GM19324 (cell line): ENCODE measurements at regions not wholly inside any gene's neighbourhood (a gene's known extent, or its start where the extent isn't known, plus 50 kb on each side); places are given as distances from the start of the nearest gene placed in this dataset.
"Not testable (repeated sequence)": the region's sequence is repeated elsewhere in the genome, so short reads cannot be mapped to it uniquely, and the experiment has no call there.

Source experiments
- ATAC-seq: cut with Tn5 transposase; IDR thresholded peaks from one replicate; pipeline ENCODE4 v1.9.1; 2021; ENCODE audit warnings: mild to moderate bottlenecking, moderate library complexity; ENCODE audit not compliant: unreplicated experiment, low FRiP score

DNA sequence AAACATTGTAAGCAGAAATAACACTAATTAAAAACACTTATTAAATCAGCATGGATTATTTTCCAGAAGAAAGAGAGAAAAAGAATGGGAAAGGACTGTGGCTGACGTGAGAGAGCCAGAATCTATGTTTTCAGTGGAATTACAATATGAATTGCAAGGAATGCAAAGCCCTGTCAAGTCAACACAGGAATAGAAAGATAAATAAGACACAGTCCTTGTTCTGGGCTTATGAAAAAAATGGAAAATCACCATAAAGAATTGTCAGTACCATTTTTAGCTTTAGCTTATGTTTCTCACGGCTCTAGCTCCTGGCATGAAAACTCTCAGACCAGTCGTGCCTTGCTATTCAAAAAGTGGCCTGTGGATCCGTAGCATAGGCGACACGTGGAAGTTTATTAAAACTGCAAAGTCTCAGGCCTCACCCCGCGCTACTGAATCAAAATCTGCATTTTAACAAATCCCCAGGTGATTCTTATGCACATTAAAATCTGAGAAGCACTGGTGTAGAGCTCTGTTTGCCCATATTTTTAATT, 549.1 kb downstream of the RPS29 start:
- ATAC-seq: no peak

DNA sequence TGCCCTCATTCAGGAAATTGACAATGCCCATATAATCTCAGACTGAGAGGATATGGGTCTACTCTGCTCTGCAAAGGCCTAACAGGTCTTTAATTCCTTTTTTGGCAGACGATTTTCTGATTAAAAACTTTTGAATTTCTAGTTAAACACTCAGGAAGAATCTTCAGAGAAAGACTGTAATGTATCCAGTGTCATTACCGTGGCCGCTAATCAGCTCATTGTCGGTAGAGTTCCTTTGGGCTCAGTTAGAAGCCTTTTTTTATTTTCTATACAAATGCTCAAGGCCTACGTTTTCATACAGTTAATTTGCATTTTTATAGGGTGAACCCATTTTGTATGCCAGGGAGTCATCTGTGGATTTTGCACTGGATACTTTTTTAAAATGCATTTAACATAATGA, 549.9 kb downstream of the RPS29 start:
- no peak for ATAC-seq

- no peak for ATAC-seq
Measured at GRCh38 chr14:49033131-49033530, 553.0 kb downstream of the RPS29 start.

DNA sequence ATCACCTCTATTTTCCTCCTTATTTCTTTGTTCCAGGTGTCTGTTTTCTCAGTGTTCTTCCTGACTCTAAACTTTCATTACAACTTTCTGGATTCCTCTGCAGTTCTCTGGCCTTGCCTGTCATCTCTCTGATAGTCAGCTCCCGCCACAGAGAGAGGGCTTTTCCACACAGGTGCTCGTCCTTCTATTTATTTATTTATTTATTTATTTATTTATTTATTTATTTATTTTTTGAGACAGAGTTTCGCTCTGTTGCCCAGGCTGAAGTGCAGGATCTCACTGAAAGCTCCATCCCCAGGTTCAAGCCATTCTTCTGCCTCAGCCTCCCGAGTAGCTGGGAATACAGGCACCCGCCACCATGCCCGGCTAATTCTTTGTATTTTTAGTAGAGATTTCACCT, 554.5 kb downstream of the RPS29 start:
- ATAC-seq: not testable (repeated sequence)

- no peak for ATAC-seq
Measured at GRCh38 chr14:49019467-49020115, 566.6 kb downstream of the RPS29 start.

DNA sequence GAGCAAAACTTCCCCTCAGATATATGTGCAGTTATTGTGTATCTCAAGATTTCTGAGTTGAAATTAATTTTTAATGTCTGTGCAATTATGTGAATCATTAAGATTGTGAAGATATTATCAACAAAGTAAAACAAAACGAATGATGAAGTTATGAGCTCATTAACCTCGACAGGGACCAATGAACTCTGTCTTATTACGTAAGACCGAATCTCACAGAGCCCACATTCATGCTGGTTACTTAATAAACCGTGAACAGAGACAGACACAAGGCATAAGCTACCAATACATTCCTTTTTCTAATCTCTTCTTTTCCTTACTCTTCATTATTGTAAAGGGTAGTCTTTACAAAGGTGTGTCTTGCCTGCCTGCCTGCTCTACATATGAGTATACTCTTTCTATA, 568.7 kb downstream of the RPS29 start:
- ATAC-seq: no peak

DNA sequence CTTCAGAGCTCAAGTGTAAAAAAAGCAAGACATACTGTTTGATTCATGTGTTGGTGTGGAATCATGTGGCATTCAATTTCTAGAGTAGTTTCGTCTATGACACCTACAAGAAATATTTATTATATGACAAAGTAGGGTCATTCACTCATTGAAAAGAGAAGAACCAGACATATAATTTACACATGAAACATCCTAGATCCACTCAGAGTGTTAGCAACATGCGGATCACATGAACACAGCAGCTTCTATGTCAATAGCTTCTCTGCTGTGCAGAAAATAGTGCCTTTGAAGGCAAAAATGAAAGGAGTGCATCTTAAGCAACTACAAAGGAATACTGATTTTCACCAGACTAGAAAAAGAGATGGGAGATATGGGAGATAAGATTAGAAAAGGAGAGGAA, 569.8 kb downstream of the RPS29 start:
- no peak for ATAC-seq

GRCh38 chr14:49014476-49014875, 571.7 kb downstream of the RPS29 start:
- no peak for ATAC-seq

DNA sequence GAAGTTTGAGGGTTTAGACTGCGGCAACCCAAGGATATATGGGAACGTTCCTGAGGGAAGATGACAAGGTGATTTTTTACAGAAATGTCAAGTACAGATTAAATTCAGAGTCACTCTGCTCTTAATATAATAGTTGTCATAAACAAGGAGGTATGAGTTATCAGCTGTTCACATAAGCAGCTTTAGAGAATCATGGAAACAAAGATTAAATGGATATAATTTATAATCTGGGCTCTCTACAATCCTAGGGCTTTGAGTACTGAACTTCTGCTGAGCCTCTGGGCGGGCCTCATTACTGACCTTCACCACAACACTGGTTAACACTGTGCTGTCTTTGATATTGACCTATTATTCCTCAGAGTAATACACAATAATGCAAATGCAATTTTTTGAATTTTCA, 577.8 kb downstream of the RPS29 start:
- ATAC-seq: no peak

DNA sequence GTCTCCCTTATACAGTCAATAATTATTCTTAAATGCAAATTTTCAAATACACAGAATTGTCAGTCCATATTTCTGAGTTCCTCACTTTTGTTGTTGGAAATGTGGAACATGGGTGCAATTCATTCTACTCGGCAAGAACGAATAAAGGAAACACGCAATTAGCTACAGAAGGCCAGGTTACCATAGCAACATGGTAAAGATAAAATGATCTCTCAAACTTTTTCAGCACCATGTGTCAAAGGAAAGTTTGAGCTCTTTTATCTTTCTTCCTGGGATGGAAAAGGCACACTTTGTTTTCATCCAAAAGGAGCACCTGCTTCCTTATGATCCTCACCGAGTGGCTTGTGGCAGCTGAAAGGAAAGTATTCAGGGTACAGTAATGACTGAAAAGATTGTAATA, 595.0 kb downstream of the RPS29 start:
- ATAC-seq: no peak

DNA sequence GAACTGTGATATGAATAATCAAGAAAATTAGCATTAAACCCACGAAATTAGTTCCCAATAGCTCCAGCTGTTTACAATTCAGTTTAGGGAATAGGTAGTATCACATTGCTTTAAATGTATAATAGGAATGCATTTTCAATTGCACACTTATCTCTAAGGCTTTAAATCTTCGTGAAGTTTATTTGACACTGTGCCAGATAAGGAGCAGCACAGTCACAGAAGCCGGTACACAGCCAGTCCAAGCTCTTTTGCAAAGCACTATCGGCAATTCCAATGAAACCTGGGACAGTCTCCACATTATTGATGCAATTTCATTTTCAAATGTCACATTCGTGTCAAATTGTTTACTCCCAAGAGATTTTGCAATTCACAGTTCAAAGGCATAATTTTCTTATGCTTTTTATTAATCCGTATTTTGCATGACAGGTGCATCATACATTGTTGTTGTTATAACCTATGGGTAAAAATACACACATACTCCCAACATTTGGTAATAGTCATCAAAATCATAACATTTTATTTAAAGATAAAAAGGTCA, 602.8 kb downstream of the RPS29 start:
- no peak for ATAC-seq

DNA sequence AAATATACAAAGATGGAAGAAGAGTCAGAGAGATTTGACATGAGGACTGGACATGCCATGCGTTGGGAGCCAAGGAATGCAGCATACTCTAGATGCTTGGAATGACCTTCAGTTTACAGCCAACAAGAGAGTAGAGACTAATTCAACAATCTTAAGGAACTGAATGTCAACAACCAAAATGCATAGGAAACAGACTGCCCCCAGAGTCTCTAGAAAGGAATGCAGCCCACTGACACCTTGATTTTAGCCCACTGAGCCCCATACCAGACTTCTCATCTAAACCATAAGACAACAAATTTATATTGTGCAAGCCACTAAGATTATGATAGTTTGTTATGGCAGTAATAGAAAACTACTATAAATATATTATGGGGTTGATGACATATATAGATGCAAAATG, 611.2 kb downstream of the RPS29 start:
- ATAC-seq: no peak

- ATAC-seq: no peak
Measured at GRCh38 chr14:48973151-48973550, 613.0 kb downstream of the RPS29 start.

- no peak for ATAC-seq
Measured at GRCh38 chr14:48970943-48971342, 615.2 kb downstream of the RPS29 start.

- no peak for ATAC-seq
Measured at GRCh38 chr14:48967419-48967818, 618.8 kb downstream of the RPS29 start.

GRCh38 chr14:48963231-48963790, 622.9 kb downstream of the RPS29 start:
- no peak for ATAC-seq

- ATAC-seq: no peak
Measured at GRCh38 chr14:48957486-48957885, 628.7 kb downstream of the RPS29 start.

DNA sequence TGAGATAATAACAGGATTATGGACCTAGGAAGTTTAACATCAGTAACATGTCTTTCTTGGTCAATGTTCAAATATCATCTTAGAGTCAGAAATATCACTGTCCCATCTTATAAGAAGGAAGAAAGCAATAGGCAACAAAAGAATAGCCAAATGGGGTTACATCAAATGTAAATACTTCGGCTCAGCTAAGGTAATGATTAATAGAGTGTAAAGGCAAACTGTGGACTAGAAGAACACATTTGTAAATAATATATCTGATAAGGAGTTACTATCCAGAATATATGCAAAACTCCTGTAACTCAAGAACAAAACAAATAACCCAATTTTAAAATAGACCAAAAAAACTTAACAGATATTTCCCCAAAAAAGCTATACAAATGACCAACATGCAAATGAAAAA, 630.3 kb downstream of the RPS29 start:
- ATAC-seq: no peak

DNA sequence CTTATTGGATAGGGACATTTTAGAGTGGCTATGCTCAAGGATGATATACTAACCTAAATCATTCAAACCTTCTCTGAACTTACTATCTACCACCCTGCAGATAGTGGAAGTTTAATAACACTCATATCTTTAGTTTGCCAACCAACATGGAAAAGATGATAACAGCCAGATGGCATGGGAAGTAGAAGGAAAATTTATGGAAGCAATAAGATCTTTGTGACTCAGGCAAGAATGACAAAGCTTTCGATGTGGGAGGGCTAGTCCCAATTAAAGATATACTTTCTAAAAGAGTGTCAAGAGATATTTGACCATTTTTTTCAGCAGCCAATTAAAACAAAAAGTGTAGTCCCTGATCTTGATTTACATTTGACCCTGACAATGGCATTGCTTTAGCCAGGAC, 631.7 kb downstream of the RPS29 start:
- ATAC-seq: no peak

DNA sequence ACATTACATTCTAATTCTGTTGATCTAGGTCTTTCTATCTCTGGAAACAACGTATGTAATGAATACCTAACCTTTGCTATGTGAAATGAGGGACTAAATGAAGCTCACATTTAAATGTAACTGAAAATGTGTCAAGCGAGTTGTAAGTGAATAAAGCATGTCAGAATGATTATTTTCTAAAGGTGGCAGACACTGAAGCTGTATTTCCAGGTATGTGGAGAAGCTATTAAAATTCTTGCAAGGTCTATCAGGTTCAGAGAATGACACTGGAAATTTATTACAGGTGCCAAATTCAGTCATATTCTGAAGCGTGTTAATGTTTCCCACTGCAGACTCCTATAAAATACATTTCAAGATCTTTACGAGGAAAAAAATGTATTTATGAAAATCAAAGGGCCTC, 641.4 kb downstream of the RPS29 start:
- ATAC-seq: no peak

GRCh38 chr14:48943913-48944312, 642.3 kb downstream of the RPS29 start:
- no peak for ATAC-seq

DNA sequence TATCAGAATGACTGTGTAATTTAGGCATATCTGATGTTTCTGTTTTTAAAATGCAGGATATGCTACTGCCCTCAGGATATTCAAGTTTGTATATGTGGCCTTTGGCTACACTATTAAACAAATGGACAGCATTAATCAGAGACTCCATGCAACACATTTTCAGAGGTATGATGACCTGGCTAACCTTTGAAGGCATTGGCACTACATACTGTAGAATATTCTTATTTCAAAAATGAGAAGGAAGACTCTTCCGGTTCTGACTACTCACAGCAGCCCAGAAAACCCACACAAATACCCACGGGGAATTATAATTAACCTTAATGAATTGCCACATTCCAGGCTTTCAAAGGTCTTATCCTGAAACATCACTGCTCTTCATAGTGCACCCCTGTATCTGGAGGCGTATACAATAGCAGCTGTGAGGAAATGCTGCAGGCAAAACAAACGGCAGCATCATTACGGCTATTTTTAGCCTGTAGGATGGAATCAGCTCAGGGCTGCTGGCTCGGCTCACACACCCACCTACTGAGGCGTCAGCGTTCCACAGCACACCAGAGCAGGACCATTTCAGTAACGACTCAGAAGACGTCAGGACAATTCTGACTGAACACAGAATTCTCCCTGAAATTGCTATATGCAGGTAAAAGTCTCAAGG, 648.5 kb downstream of the RPS29 start:
- no peak for ATAC-seq
